LNCaP clone FGC (cell line): ENCODE measurements at regions not wholly inside any gene's neighbourhood (a gene's known extent, or its start where the extent isn't known, plus 50 kb on each side); places are given as distances from the start of the nearest gene placed in this dataset.

Experiments used
- DNase-seq: peaks from one replicate; pipeline ENCODE4 v3.0.0-alpha.2; 2011; ENCODE audit warnings: low read depth
- H3K4me3 ChIP-seq: 2 replicates; pipeline ENCODE4 v1.5.1; 2011; ENCODE audit warnings: mild to moderate bottlenecking, low read depth, low read length, control low read depth
- TF ChIP-seq, protein P1 (sequence below): IDR thresholded peaks from 2 replicates; pipeline ENCODE4 v1.5.1; 2012; ENCODE audit warnings: mild to moderate bottlenecking; ENCODE audit not compliant: control insufficient read depth, insufficient read depth; ENCODE audit errors: extremely low read depth

- no peak overlapping the region for H3K4me3 ChIP-seq
- TF ChIP-seq, protein P1, sequence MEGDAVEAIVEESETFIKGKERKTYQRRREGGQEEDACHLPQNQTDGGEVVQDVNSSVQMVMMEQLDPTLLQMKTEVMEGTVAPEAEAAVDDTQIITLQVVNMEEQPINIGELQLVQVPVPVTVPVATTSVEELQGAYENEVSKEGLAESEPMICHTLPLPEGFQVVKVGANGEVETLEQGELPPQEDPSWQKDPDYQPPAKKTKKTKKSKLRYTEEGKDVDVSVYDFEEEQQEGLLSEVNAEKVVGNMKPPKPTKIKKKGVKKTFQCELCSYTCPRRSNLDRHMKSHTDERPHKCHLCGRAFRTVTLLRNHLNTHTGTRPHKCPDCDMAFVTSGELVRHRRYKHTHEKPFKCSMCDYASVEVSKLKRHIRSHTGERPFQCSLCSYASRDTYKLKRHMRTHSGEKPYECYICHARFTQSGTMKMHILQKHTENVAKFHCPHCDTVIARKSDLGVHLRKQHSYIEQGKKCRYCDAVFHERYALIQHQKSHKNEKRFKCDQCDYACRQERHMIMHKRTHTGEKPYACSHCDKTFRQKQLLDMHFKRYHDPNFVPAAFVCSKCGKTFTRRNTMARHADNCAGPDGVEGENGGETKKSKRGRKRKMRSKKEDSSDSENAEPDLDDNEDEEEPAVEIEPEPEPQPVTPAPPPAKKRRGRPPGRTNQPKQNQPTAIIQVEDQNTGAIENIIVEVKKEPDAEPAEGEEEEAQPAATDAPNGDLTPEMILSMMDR: no peak
- DNase-seq: no peak
Observed at GRCh38 chr12:4178424-4179170, 95.0 kb upstream of the CCND2 start.

- no peak for DNase-seq
- no peak overlapping the region for H3K4me3 ChIP-seq
- TF ChIP-seq, protein P1: no peak
Observed at GRCh38 chr12:4177262-4177661, 96.3 kb upstream of the CCND2 start.

DNA sequence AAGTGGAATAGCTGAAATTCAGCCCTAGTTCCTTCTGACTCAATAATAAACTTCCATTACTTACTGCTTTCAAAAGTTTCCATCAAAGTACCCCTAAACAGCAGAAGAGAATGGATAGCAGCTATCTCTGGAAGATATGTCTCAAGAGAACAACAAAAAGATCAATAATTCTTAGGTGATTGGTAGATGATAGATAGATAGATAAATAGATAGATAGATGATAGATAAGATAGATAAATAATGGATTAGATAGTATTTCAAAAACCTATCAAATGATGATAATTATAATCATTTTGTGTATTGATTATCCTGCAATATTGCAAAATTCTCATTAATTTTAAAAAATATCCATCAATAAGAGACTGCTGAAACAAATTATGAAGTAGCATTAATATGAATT is 97.4 kb upstream of the CCND2 start:
- TF ChIP-seq, protein P1: no peak
- no peak for DNase-seq
- no peak overlapping the region for H3K4me3 ChIP-seq

- DNase-seq: no peak
- H3K4me3 ChIP-seq: no peak overlapping the region
- TF ChIP-seq, protein P1: no peak
Observed at GRCh38 chr12:4174417-4174816, 99.1 kb upstream of the CCND2 start.

GRCh38 chr12:4172999-4173398 is 100.6 kb upstream of the CCND2 start:
- TF ChIP-seq, protein P1: no peak

GRCh38 chr12:4171742-4172141 is 101.8 kb upstream of the CCND2 start:
- TF ChIP-seq, protein P1: no peak
- H3K4me3 ChIP-seq: no peak overlapping the region
- DNase-seq: no peak

More at GRCh38 chr12:4172999-4173398, 100.6 kb upstream of the CCND2 start:
- DNase-seq: no peak
- no peak overlapping the region for H3K4me3 ChIP-seq

GRCh38 chr12:4169959-4170358 is 103.6 kb upstream of the CCND2 start:
- H3K4me3 ChIP-seq: no peak overlapping the region
- TF ChIP-seq, protein P1: no peak
- no peak for DNase-seq
